ENCODE measurements at regions not wholly inside any gene's neighbourhood (a gene's known extent, or its start where the extent isn't known, plus 50 kb on each side); places are given as distances from the start of the nearest gene placed in this dataset.

- no peak overlapping the region for H3K27ac Mint-ChIP-seq
- ATAC-seq (replicated peaks) = no peak
- no peak overlapping the region for H3K4me3 Mint-ChIP-seq
- H3K36me3 Mint-ChIP-seq (ENCODE audit: low read depth) = no peaks in the 10 kb centered on the region
- H3K27me3 Mint-ChIP-seq = no peaks in the 10 kb centered on the region
- no peaks in the 10 kb centered on the region for H3K4me1 Mint-ChIP-seq
- peaks cover 12% of the 10 kb centered on the region for H3K9me3 Mint-ChIP-seq
Measured at GRCh38 chr20:21781446-21782075, 76.1 kb downstream of the PAX1 start.

GRCh38 chr20:21780528-21780927, 75.1 kb downstream of the PAX1 start:
- ATAC-seq (replicated peaks) = no peak
- H3K4me3 Mint-ChIP-seq = no peak overlapping the region
- H3K36me3 Mint-ChIP-seq (ENCODE audit: low read depth) = no peaks in the 10 kb centered on the region
- H3K9me3 Mint-ChIP-seq = peaks cover 14% of the 10 kb centered on the region
- no peaks in the 10 kb centered on the region for H3K27me3 Mint-ChIP-seq
- no peak overlapping the region for H3K27ac Mint-ChIP-seq
- H3K4me1 Mint-ChIP-seq = no peaks in the 10 kb centered on the region
